ENCODE measurements at regions not wholly inside any gene's neighbourhood (a gene's known extent, or its start where the extent isn't known, plus 50 kb on each side); places are given as distances from the start of the nearest gene placed in this dataset.

DNA sequence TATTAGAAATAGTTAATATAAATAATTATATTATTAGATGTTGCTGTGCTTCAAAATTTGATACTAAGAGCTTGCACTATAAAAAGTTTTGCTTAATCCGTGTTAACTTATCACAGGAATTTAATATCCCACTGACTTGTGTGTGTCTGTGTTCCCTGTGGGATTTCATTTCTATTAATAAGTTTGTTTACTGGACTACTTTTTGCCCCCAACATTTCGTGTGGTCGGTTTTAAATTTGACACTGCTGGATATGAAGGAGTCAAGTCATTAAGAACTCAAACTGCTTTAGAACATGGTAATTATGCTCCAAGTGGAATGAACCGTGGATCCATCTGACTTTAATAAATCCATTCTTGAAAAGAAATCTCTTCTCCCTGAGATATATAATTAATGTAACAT lies 182.2 kb upstream of the NUDT4 start:
- TF ChIP-seq EZH2 (IDR thresholded peaks at IDR 0.05; ENCODE audit: low read depth, unreplicated experiment): no peak
- TF ChIP-seq, protein P1, sequence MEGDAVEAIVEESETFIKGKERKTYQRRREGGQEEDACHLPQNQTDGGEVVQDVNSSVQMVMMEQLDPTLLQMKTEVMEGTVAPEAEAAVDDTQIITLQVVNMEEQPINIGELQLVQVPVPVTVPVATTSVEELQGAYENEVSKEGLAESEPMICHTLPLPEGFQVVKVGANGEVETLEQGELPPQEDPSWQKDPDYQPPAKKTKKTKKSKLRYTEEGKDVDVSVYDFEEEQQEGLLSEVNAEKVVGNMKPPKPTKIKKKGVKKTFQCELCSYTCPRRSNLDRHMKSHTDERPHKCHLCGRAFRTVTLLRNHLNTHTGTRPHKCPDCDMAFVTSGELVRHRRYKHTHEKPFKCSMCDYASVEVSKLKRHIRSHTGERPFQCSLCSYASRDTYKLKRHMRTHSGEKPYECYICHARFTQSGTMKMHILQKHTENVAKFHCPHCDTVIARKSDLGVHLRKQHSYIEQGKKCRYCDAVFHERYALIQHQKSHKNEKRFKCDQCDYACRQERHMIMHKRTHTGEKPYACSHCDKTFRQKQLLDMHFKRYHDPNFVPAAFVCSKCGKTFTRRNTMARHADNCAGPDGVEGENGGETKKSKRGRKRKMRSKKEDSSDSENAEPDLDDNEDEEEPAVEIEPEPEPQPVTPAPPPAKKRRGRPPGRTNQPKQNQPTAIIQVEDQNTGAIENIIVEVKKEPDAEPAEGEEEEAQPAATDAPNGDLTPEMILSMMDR (conservative IDR thresholded peaks at IDR 0.05; ENCODE audit: low read depth in 2 of 2): no peak
